NCI-H1436 (cell line): ENCODE measurements at regions not wholly inside any gene's neighbourhood (a gene's known extent, or its start where the extent isn't known, plus 50 kb on each side); places are given as distances from the start of the nearest gene placed in this dataset.
"Not testable (repeated sequence)": the region's sequence is repeated elsewhere in the genome, so short reads cannot be mapped to it uniquely, and the experiment has no call there.

ENCODE experiments used
- DNase-seq: peaks from one replicate; lab custom pipeline; 2025; lab: John Stamatoyannopoulos, UW

DNA sequence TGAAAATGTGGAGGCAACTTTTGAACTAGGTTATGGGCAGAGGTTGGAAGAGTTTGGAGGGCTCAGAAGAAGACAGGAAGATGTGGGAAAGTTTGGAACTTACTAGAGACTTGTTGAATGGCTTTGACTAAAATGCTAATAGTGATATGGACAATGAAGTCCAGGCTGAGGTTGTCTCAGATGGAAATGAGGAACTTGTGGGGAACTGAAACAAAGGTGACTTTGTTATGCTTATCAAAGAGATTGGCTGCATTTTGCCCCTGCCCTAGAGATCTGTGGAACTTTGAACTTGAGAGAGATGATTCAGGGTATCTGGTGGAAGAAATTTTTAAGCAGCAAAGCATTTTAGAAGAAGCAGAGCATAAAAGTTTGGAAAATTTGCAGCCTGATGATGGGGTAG, 499.7 kb upstream of the ATP2B1 start:
- DNase-seq = not testable (repeated sequence)

GRCh38 chr12:90207799-90208198, 499.2 kb upstream of the ATP2B1 start:
- DNase-seq = no peak

GRCh38 chr12:90205165-90205564, 496.5 kb upstream of the ATP2B1 start:
- no peak for DNase-seq

DNA sequence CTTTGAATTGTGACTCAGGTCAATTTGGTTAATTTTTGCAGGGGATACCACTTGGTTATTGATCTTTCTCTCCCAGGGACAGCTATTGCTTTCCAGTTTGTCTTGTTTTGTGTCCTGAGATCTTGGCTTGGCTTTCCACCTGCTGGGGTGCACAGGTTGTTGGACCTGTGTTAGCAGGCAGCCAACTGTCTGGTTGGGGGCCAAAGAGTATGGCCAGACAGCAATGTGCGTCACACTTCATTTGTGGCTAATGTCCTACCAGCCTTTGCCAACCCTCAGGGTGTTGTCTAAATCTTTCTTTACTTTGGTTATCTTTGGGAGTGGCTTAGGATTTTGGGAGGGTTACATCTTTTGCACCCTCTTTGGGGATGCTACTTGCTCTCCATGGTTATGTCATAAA, 494.9 kb upstream of the ATP2B1 start:
- no peak for DNase-seq

GRCh38 chr12:90199006-90199405, 490.4 kb upstream of the ATP2B1 start:
- DNase-seq = no peak

DNA sequence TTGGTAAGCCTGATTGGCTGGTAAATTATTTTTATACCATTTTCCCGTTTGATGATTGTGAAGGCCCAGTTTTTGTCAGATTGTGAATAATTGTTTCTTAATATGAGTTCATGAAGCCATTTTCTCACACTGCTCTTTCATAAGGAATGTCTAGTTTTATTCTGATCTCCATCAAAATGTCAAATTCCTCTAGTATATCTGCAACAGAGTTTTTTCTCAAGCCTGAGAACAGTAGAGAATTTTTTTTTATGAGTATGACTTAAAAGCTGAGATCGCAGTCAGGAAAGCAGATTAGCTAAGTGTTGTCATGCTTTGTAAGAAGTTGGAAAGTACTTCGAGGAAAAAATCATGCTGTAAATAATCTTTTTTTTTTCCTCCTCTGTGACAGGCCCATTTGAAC, 484.9 kb upstream of the ATP2B1 start:
- DNase-seq = no peak

DNA sequence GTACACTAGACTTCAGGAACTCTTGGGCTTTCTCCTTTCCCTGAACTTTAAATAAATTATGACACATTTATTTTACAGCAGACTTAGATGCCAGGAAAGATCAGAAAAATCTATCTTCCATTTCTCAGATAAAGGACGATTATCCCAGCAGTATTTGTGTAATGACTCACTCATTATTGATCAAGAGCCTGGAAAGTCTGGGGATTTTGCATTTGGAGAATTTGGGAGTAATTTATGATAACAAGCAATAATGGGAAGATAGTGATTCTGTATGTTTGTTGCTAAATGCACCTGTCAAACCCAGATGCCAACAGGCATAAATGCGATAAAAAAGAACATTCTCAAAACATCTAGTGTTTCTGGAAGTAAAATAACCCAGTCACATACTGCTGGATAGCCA, 480.2 kb upstream of the ATP2B1 start:
- no peak for DNase-seq

DNA sequence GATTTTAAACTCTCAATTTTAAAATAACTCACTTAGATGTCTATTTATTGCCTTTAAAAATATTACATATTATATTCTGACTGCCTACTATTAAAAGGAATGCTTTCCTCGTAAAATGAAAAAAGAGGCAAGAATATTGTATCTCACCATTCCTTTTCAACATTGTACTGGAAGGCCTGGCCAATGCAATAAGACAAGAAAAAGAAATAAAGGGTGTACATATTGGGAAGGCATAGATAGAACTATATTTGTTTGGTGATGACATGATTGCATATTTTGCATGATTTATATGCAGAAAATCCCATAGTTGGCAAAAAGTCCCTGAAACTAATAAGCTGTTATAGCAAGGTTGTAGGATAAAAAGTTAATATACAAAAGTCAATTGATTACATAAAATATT, 474.6 kb upstream of the ATP2B1 start:
- no peak for DNase-seq

DNA sequence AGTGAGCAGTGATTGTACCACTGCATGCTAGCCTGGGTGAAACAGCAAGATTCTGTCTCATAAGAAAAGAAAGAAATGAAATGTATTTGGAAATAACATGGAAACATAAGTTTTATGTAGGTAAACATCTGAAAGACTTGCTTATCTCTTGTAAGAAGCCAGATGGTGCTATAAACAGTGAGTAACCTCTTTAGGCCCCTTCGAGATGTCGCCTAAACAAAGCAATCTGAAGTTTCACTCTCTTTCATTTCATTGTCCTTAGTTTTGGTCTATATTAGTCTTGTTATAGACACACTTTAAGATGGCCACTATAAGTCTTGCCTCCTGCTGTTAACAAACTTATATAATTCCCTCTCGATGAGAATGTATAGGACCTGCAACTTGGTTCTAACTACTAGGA, 472.6 kb upstream of the ATP2B1 start:
- DNase-seq = no peak

- no peak for DNase-seq
Observed at GRCh38 chr12:90174956-90175355, 466.3 kb upstream of the ATP2B1 start.

DNA sequence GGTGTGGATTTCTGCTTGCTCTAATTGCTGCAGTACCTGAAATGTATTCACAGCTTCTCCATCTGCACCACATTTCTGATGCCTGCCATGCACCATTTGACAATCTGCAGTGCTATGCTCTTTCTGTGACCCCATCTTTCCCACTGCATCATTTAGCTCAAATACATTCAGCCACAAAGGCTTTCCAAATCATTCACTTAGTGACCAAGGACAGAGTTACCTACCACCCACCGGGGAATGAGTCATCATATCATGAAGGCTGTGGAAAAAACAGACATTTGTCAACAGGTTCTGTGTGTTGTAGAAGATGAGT, 465.5 kb upstream of the ATP2B1 start:
- DNase-seq = no peak

- no peak for DNase-seq
Observed at GRCh38 chr12:90173499-90174197, 465.0 kb upstream of the ATP2B1 start.

DNA sequence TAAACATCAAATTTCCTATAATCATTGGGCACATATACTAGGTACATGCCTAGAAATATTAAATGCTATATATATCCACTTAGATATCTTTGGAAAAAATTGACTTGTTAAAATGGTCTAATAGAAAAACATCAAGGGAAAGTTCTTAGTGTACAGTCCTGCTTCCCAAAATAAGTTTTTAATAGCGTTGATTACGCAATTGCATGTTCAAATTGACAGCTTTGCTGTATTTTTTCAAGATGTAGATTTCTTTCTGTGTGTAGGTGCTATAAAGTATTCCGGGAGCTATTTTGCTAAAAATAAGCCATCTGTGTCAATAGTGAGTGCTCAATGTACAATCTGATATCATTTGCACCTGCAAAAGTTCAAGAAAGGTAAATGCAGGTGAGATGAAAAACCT, 463.9 kb upstream of the ATP2B1 start:
- no peak for DNase-seq

DNA sequence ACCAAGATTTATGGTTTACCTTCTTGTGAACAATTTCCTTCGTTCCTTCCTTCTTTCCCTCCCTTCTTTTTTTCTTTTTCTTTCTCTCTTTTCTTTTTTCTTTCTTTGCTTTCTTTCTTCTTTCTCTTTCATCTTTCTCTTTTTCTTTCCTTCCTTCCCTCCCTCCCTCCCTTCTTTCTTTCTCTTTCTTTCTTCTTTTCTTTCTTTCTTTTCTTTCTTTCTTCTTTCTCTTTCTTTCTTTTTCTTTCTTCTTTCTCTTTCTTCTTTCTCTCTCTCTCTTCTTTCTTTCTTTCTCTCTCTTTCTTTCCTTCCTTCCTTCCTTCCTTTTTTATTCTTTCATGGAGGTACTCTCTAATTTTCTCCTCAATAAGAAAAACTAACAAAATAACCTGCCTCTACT, 462.1 kb upstream of the ATP2B1 start:
- no peak for DNase-seq

GRCh38 chr12:90167518-90168208, 459.0 kb upstream of the ATP2B1 start:
- no peak for DNase-seq

GRCh38 chr12:90166671-90167070, 458.0 kb upstream of the ATP2B1 start:
- DNase-seq = no peak

DNA sequence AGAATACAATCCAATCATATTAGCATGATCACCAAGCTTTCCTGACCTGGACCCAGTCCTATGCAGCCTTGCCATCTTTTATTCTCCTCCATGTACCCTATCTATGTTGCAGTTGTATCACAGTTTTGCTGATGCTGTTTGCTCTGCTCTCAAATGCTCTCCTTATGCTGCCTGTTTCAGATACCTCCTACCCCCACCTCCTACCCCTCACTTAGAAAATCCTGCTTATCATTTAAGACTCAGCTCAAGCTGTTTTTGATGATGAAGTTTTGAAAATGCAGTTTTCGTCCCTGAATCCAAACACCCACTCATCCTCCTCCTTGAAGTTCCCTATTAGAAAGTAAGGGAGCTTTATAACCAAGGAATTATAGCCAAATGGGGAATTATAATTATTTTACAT, 457.4 kb upstream of the ATP2B1 start:
- no peak for DNase-seq

DNA sequence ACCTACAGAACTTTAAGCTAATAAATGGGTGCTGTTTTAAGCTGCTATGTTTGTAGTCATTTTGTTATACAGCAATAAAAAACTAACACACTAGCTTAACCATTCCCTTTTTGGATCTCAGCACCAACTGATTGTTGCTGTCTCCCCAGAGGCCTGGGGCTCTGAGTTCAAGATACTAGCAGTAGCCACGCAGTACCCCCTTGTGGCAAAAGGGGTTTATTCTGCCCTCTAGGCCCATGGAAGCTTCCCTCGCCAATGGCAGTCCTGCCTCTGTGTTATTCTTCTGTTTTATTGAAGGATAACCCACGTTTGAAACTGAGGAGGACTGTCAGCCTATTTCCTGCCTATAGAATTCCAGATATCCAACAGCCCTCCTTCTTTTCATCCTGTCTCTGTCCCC, 455.3 kb upstream of the ATP2B1 start:
- no peak for DNase-seq

GRCh38 chr12:90153827-90154226, 445.2 kb upstream of the ATP2B1 start:
- DNase-seq = no peak

- no peak for DNase-seq
Observed at GRCh38 chr12:90152897-90153624, 444.4 kb upstream of the ATP2B1 start.

DNA sequence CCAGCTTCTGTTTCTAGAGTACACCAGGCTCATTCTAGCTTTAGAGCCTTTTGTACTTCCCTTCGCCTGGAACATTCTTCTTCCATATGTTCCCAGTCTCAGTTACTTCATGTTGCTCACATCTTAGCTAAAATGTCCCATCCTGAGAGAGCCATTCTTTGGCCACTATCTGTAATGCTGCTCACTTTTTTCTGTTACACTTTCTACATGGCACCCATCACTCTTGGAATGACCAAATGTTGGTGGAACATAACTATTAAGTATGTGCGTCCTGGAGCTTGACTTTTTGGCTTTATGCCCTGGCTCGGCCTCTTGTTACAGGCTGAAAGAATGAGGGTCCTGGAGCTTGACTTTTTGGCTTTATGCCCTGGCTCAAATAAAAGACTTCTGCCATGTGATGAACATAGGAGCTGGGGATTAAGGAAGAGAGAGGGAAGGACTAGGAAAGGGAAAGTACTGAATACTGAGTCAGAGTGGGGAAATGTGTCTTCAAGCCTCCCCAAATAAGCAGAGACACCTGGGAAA, 442.9 kb upstream of the ATP2B1 start:
- DNase-seq = no peak

DNA sequence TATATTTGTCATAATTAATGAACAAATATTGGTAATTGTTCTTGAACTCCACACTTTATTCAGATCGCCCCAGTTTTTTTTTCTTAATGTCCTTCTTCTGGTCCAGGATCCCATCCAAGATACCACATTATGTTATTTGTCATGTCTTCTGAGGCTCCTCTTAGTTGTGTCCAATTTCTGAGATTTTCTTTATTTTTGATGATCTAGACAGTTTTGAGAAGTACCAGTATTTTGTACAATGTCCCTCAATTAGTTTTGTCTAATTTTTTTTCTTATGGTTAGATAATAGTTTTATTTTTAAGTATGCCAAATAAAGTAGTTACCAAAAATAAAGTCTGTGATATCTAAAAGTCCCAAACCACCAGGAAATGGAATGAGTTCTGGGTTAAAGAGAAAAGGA, 440.8 kb upstream of the ATP2B1 start:
- DNase-seq = no peak

GRCh38 chr12:90129366-90130030, 420.9 kb upstream of the ATP2B1 start:
- no peak for DNase-seq
